ENCODE measurements at regions not wholly inside any gene's neighbourhood (a gene's known extent, or its start where the extent isn't known, plus 50 kb on each side); places are given as distances from the start of the nearest gene placed in this dataset.

- Histone ChIP-seq H3K4me3 (ENCODE audit: low read depth, low read length) (no peak overlapping the region), H3K27ac (ENCODE audit: extremely low read depth, low read depth, low read length) (no peak overlapping the region), H3K4me1 (ENCODE audit: control insufficient read depth, insufficient read depth, low read length) (no peaks in the 10 kb centered on the region), H3K9me3 (ENCODE audit: control insufficient read depth, insufficient read depth, low read depth, low read length) (no peaks in the 10 kb centered on the region), H3K36me3 (ENCODE audit: control insufficient read depth in 2 of 2, insufficient read depth in 1 of 2, low read length in 2 of 2) (no peaks in the 10 kb centered on the region)
- ChIA-PET POLR2A (no interaction called here), CTCF (no interaction called here)
- TF ChIP-seq ZNF555 (tag by site-specific recombination; conservative IDR thresholded peaks at IDR 0.05): no peak
- TF ChIP-seq ZNF133 (tag by site-specific recombination; IDR thresholded peaks at IDR 0.05): no peak
- no peak for TF ChIP-seq EGR2 (tag by site-specific recombination; IDR thresholded peaks at IDR 0.05; ENCODE audit: low read depth)
- no peak for TF ChIP-seq SP3 (tag by site-specific recombination; IDR thresholded peaks at IDR 0.05)
- TF ChIP-seq ZBTB49 (tag by site-specific recombination; IDR thresholded peaks at IDR 0.05; ENCODE audit: low read depth): no peak
- no peak for TF ChIP-seq ZNF76 (tag by site-specific recombination; IDR thresholded peaks at IDR 0.05; ENCODE audit: borderline replicate concordance, low read depth)
- no peak for TF ChIP-seq ZBTB26 (tag by site-specific recombination; optimal IDR thresholded peaks at IDR 0.05)
- no peak for TF ChIP-seq ZNF501 (tag by site-specific recombination; IDR thresholded peaks at IDR 0.05)
- no peak for TF ChIP-seq HOXD13 (CRISPR knock-in tag; IDR thresholded peaks at IDR 0.05; ENCODE audit: borderline replicate concordance)
Measured at GRCh38 chr10:71083716-71083975, 128.7 kb upstream of the UNC5B start.

- Histone ChIP-seq H3K9me3 (ENCODE audit: control insufficient read depth, insufficient read depth, low read depth, low read length) (no peaks in the 10 kb centered on the region), H3K27ac (ENCODE audit: extremely low read depth, low read depth, low read length) (no peak overlapping the region), H3K4me3 (ENCODE audit: low read depth, low read length) (no peak overlapping the region), H3K36me3 (ENCODE audit: control insufficient read depth in 2 of 2, insufficient read depth in 1 of 2, low read length in 2 of 2) (no peaks in the 10 kb centered on the region), H3K4me1 (ENCODE audit: control insufficient read depth, insufficient read depth, low read length) (no peaks in the 10 kb centered on the region)
- TF ChIP-seq GLIS1 (tag by site-specific recombination; IDR thresholded peaks at IDR 0.05) (no peak), PRDM10 (tag by site-specific recombination; IDR thresholded peaks at IDR 0.05) (no peak), ZNF776 (tag by site-specific recombination; IDR thresholded peaks at IDR 0.05; ENCODE audit: borderline replicate concordance) (no peak), YY1 (tag by site-specific recombination; IDR thresholded peaks at IDR 0.05) (no peak), ZBTB20 (tag by site-specific recombination; IDR thresholded peaks at IDR 0.05) (no peak), ZNF211 (tag by site-specific recombination; IDR thresholded peaks at IDR 0.05; ENCODE audit: low read depth) (no peak), HOXC10 (CRISPR knock-in tag; IDR thresholded peaks at IDR 0.05) (no peak), ZNF324 (tag by site-specific recombination; IDR thresholded peaks at IDR 0.05) (no peak)
- CTCF ChIA-PET: no interaction called here
- POLR2A ChIA-PET: no interaction called here
Measured at GRCh38 chr10:71084061-71084817, 128.1 kb upstream of the UNC5B start.

Data from HEK293 (cell line).